AG09319 (cell line): ENCODE measurements at regions not wholly inside any gene's neighbourhood (a gene's known extent, or its start where the extent isn't known, plus 50 kb on each side); places are given as distances from the start of the nearest gene placed in this dataset.

Experiments
- DNase-seq: peaks from one replicate; pipeline ENCODE4 v3.0.0-alpha.2; 2010; ENCODE audit warnings: low read depth; ENCODE audit errors: extremely low read depth
- CTCF ChIP-seq: IDR thresholded peaks from 2 replicates; pipeline ENCODE4 v1.5.1; 2011; ENCODE audit warnings: low read depth, mild to moderate bottlenecking, inconsistent platforms, low read length, moderate library complexity

- no peak for DNase-seq
- TF ChIP-seq CTCF = no peak
Measured at GRCh38 chr5:38167562-38167996, 90.8 kb upstream of the EGFLAM start.

GRCh38 chr5:38166832-38167231 is 91.5 kb upstream of the EGFLAM start:
- DNase-seq = no peak
- no peak for TF ChIP-seq CTCF

- no peak for DNase-seq
- no peak for TF ChIP-seq CTCF
Measured at GRCh38 chr5:38165435-38165834, 92.9 kb upstream of the EGFLAM start.

- no peak for DNase-seq
- no peak for TF ChIP-seq CTCF
Measured at GRCh38 chr5:38164776-38165399, 93.5 kb upstream of the EGFLAM start.

GRCh38 chr5:38163636-38164237 is 94.6 kb upstream of the EGFLAM start:
- DNase-seq = no peak
- no peak for TF ChIP-seq CTCF

GRCh38 chr5:38162625-38163024 is 95.7 kb upstream of the EGFLAM start:
- DNase-seq = no peak

More at GRCh38 chr5:38162625-38163024, 95.7 kb upstream of the EGFLAM start:
- no peak for TF ChIP-seq CTCF
